Sigmoid colon (tissue), 4 donors: ENCODE measurements at regions not wholly inside any gene's neighbourhood (a gene's known extent, or its start where the extent isn't known, plus 50 kb on each side); places are given as distances from the start of the nearest gene placed in this dataset.
A peak's percentile ranks its signal among the peaks of the same experiment; 100 is the strongest.

ENCODE experiments used
- CTCF ChIP-seq, 4 experiments: fragments of 450-650 bp in 3 of 4; fragments of 200-600 bp in 1 of 4; IDR thresholded peaks; one replicate each; pipeline ENCODE4 v1.5.1; 2016 to 2019; ENCODE audit warnings: antibody characterized with exemption in 4 of 4, mild to moderate bottlenecking in 3 of 4, moderate library complexity in 2 of 4
- EP300 ChIP-seq, 4 donors: sonication (generic); formaldehyde crosslinking; IDR thresholded peaks; one replicate each; pipeline ENCODE4 v1.6.1; 2017; ENCODE audit warnings: antibody characterized with exemption in 4 of 4
- POLR2A ChIP-seq, 2 donors: fragments of 450-650 bp; IDR thresholded peaks; one replicate each; pipeline ENCODE4 v1.6.1; 2016; ENCODE audit warnings: antibody characterized with exemption in 2 of 2, mild to moderate bottlenecking in 2 of 2, moderate library complexity in 2 of 2
- POLR2AphosphoS5 ChIP-seq, 4 donors: sonication (generic); formaldehyde crosslinking; IDR thresholded peaks; one replicate each; pipeline ENCODE4 v1.6.1; 2017; ENCODE audit warnings: antibody characterized with exemption in 4 of 4

- no peak for TF ChIP-seq CTCF (IDR thresholded peaks at IDR 0.05)
- TF ChIP-seq POLR2A (IDR thresholded peaks at IDR 0.05): no peak
- TF ChIP-seq POLR2AphosphoS5 (IDR thresholded peaks at IDR 0.05): peak in 3 of 4 donors; percentile 12 to 52 (median 49)
- TF ChIP-seq EP300 (IDR thresholded peaks at IDR 0.05): peak; percentile 14 to 83 (median 38)
Measured at GRCh38 chr3:188077160-188077799, 76.7 kb upstream of the LPP start.
